HCT116 (cell line): ENCODE measurements at regions not wholly inside any gene's neighbourhood (a gene's known extent, or its start where the extent isn't known, plus 50 kb on each side); places are given as distances from the start of the nearest gene placed in this dataset.
"Not testable (repeated sequence)": the region's sequence is repeated elsewhere in the genome, so short reads cannot be mapped to it uniquely, and the experiment has no call there.

ENCODE experiments used
- ATAC-seq: fragments of 200-7000 bp; cut with Tn5 transposase; 2 replicates; pipeline ENCODE4 v1.9.1; 2020; ENCODE audit warnings: mild to moderate bottlenecking, moderate library complexity
- BruUV-seq: library from RNA; stranded (reverse); fragments of 400-500 nt; replicated peaks from 2 replicates; lab custom pipeline; 2021; lab: Mats Ljungman, UMichigan
- CTCF ChIA-PET: fragments of 300-600 bp; sonication (Branson Sonifier 250); formaldehyde crosslinking; loops from one replicate; lab custom pipeline; 2021; ENCODE audit warnings: antibody characterized with exemption; lab: Charles Lee
- POLR2A ChIA-PET: fragments of 300-600, 350-600 bp; sonication (Branson Sonifier 250); formaldehyde crosslinking; loops from one replicate; lab custom pipeline; 2021; ENCODE audit warnings: antibody characterized with exemption; lab: Charles Lee
- RAD21 ChIA-PET, 2 experiments: fragments of 300-600 bp; sonication (Branson Sonifier 250); formaldehyde crosslinking; loops; one replicate each; lab custom pipeline; 2023; ENCODE audit warnings: low total read pairs in 2 of 2; ENCODE audit not compliant: uncharacterized antibody in 2 of 2, unreplicated experiment in 2 of 2, low non-redundant PET in 1 of 2; lab: Charles Lee
- DNase-seq: peaks from one replicate; pipeline ENCODE4 v3.0.0-alpha.2; 2010; ENCODE audit warnings: low read depth, low spot score
- H2AFZ ChIP-seq: fragments of 200-600 bp; shearing (Covaris generic), sonication (generic); 2 replicates; pipeline ENCODE4 v1.6.1; 2017; ENCODE audit warnings: low read depth, mixed run types, mixed read lengths, antibody characterized with exemption, low read length; ENCODE audit not compliant: poor library complexity, severe bottlenecking
- H3K27ac ChIP-seq: 2 replicates; pipeline ENCODE4 v1.5.1; 2012; ENCODE audit warnings: low read depth, low read length
- H3K27me3 ChIP-seq: fragments of 200-600 bp; sonication (generic); 2 replicates; pipeline ENCODE4 v1.6.1; 2016; ENCODE audit warnings: mixed run types, low read length, mixed read lengths; ENCODE audit not compliant: insufficient read depth
- H3K36me3 ChIP-seq, 2 experiments: fragments of 200-500 bp in 1 of 2; fragments of 200-600 bp in 1 of 2; sonication (Bioruptor generic) in 1 of 2; sonication (generic) in 1 of 2; 2 replicates each; pipeline versions ENCODE4 v1.5.1 to v1.6.1; 2014 to 2016; ENCODE audit warnings: low read length in 2 of 2, inconsistent platforms in 1 of 2, mixed read lengths in 1 of 2, mixed run types in 1 of 2; ENCODE audit not compliant: insufficient read depth in 2 of 2, control insufficient read depth in 1 of 2
- H3K4me1 ChIP-seq, 2 experiments: fragments of 200-600 bp in 1 of 2; sonication (generic) in 1 of 2; 2 replicates each; pipeline versions ENCODE4 v1.5.1 to v1.6.1; 2012 to 2017; ENCODE audit warnings: low read length in 2 of 2, inconsistent platforms in 1 of 2, mild to moderate bottlenecking in 1 of 2, mixed read lengths in 1 of 2, mixed run types in 1 of 2, moderate library complexity in 1 of 2; ENCODE audit not compliant: insufficient read depth in 2 of 2, control insufficient read depth in 1 of 2
- H3K4me2 ChIP-seq: fragments of 200-600 bp; sonication (generic); 2 replicates; pipeline ENCODE4 v1.6.1; 2017; ENCODE audit warnings: mixed run types, low read length, mixed read lengths
- H3K4me3 ChIP-seq, 2 experiments: fragments of 200-600 bp in 1 of 2; sonication (generic) in 1 of 2; replicated peaks in 1 of 2; 2 replicates each; pipeline ENCODE4 v1.5.1; 2011 to 2016; ENCODE audit warnings: low read length in 2 of 2, control low read depth in 1 of 2, low read depth in 1 of 2, mild to moderate bottlenecking in 1 of 2, mixed read lengths in 1 of 2, mixed run types in 1 of 2
- H3K79me2 ChIP-seq: fragments of 200-600 bp; sonication (generic); 2 replicates; pipeline ENCODE4 v1.6.1; 2017; ENCODE audit warnings: mild to moderate bottlenecking, mixed run types, low read length, moderate library complexity, mixed read lengths; ENCODE audit not compliant: insufficient read depth
- H3K9ac ChIP-seq: fragments of 200-600 bp; sonication (generic); 2 replicates; pipeline ENCODE4 v1.6.1; 2016; ENCODE audit warnings: low read length, mixed read lengths
- H3K9me2 ChIP-seq: fragments of 200-600 bp; sonication (generic), shearing (Covaris generic); 2 replicates; pipeline ENCODE4 v1.6.1; 2017; ENCODE audit warnings: mixed run types, mild to moderate bottlenecking, moderate library complexity; ENCODE audit not compliant: insufficient read depth
- H3K9me3 ChIP-seq, 2 experiments: fragments of 200-500 bp in 1 of 2; fragments of 200-600 bp in 1 of 2; sonication (Bioruptor generic) in 1 of 2; sonication (generic) in 1 of 2; 2 replicates each; pipeline ENCODE4 v1.6.1; 2014 to 2017; ENCODE audit warnings: low read length in 2 of 2, mixed read lengths in 2 of 2, inconsistent platforms in 1 of 2, low read depth in 1 of 2, mild to moderate bottlenecking in 1 of 2, mixed run types in 1 of 2, moderate library complexity in 1 of 2; ENCODE audit not compliant: control insufficient read depth in 1 of 2, insufficient read depth in 1 of 2
- H4K20me1 ChIP-seq: fragments of 200-600 bp; sonication (generic), shearing (Covaris generic); 2 replicates; pipeline ENCODE4 v1.6.1; 2017; ENCODE audit warnings: mixed run types, mild to moderate bottlenecking, moderate library complexity; ENCODE audit not compliant: insufficient read depth
- ATF3 ChIP-seq: IDR thresholded peaks from 2 replicates; pipeline ENCODE4 v1.6.1; 2012
- CBX3 ChIP-seq: IDR thresholded peaks from 2 replicates; pipeline ENCODE4 v1.6.1; 2012; ENCODE audit warnings: low read depth
- CEBPB ChIP-seq: IDR thresholded peaks from 2 replicates; pipeline ENCODE4 v1.6.1; 2012; ENCODE audit warnings: low read depth
- EGR1 ChIP-seq: IDR thresholded peaks from 2 replicates; pipeline ENCODE4 v1.6.1; 2012; ENCODE audit warnings: low read depth
- ELF1 ChIP-seq: IDR thresholded peaks from 2 replicates; pipeline ENCODE4 v1.6.1; 2012; ENCODE audit warnings: low read depth, borderline replicate concordance
- EZH2 ChIP-seq: fragments of 200-600 bp; sonication (generic); IDR thresholded peaks from 2 replicates; pipeline ENCODE4 v1.6.1; 2017; ENCODE audit warnings: antibody characterized with exemption, mixed run types
- JUND ChIP-seq: IDR thresholded peaks from 2 replicates; pipeline ENCODE4 v1.6.1; 2012
- RAD21 ChIP-seq: IDR thresholded peaks from 2 replicates; pipeline ENCODE4 v1.6.1; 2012; ENCODE audit warnings: low read depth, mild to moderate bottlenecking
- SIN3A ChIP-seq: IDR thresholded peaks from 2 replicates; pipeline ENCODE4 v1.6.1; 2012; ENCODE audit warnings: low read depth
- SRF ChIP-seq: IDR thresholded peaks from 2 replicates; pipeline ENCODE4 v1.6.1; 2012; ENCODE audit warnings: low read depth
- ZNF274 ChIP-seq: fragments of 200-500 bp; sonication (Bioruptor generic); IDR thresholded peaks from 2 replicates; pipeline ENCODE4 v1.6.1; 2014; ENCODE audit warnings: mild to moderate bottlenecking, low read depth, low read length, inconsistent platforms
- intact Hi-C: fragments of 100-400 bp; cut with micrococcal nuclease; formaldehyde crosslinking; loops from 2 replicates; pipeline ENCODE4 v1.10.0; 2022

- DNase-seq (no peak), ATAC-seq (no peak)
- no peaks in the 10 kb centered on the region for H3K36me3 ChIP-seq
- H3K9ac ChIP-seq, result no peak overlapping the region
- H3K4me1 ChIP-seq, result no peaks in the 10 kb centered on the region
- H3K4me3 ChIP-seq, result no peak overlapping the region
- H3K79me2 ChIP-seq, result no peaks in the 10 kb centered on the region
- POLR2A ChIA-PET, result no interaction called here
- intact Hi-C loops, result no loop called here
- CTCF ChIA-PET, result no interaction called here
- no peaks in the 10 kb centered on the region for H4K20me1 ChIP-seq
- H3K4me2 ChIP-seq, result no peak overlapping the region
- TF ChIP-seq JUND, result no peak
- TF ChIP-seq ZNF274, result no peak
- TF ChIP-seq ELF1, result no peak
- TF ChIP-seq ATF3, result no peak
- no TSS peak for BruUV-seq
- H2AFZ ChIP-seq, result no peak overlapping the region
- H3K27ac ChIP-seq, result no peak overlapping the region
- no peaks in the 10 kb centered on the region for H3K27me3 ChIP-seq
- RAD21 ChIA-PET, result no interaction called here
- peaks cover 0 to 11% of the 10 kb centered on the region in 2 experiments; a peak in 2 of 4 replicates for H3K9me3 ChIP-seq
- no peaks in the 10 kb centered on the region for H3K9me2 ChIP-seq
Observed at GRCh38 chr20:12847872-12848271, 160.9 kb upstream of the SPTLC3 start.

GRCh38 chr20:12849225-12849910, 159.4 kb upstream of the SPTLC3 start:
- intact Hi-C loops, result no loop called here
- no peaks in the 10 kb centered on the region for H3K36me3 ChIP-seq
- H3K27ac ChIP-seq, result no peak overlapping the region
- H4K20me1 ChIP-seq, result no peaks in the 10 kb centered on the region
- H2AFZ ChIP-seq, result no peak overlapping the region
- no peaks in the 10 kb centered on the region for H3K27me3 ChIP-seq
- no TSS peak for BruUV-seq
- no peak overlapping the region for H3K4me3 ChIP-seq
- ChIA-PET RAD21 (no interaction called here), POLR2A (no interaction called here), CTCF (no interaction called here)
- H3K9me3 ChIP-seq, result peaks cover 0 to 17% of the 10 kb centered on the region in 2 experiments; a peak in 2 of 4 replicates
- no peaks in the 10 kb centered on the region for H3K4me1 ChIP-seq
- H3K9me2 ChIP-seq, result no peaks in the 10 kb centered on the region
- TF ChIP-seq ZNF274 (no peak), CEBPB (no peak), EZH2 (no peak), SIN3A (no peak), RAD21 (no peak), SRF (no peak), EGR1 (no peak), CBX3 (no peak)
- H3K4me2 ChIP-seq, result no peak overlapping the region
- no peaks in the 10 kb centered on the region for H3K79me2 ChIP-seq
- ATAC-seq (no peak), DNase-seq (no peak)
- H3K9ac ChIP-seq, result no peak overlapping the region

GRCh38 chr20:12857643-12858042, 151.1 kb upstream of the SPTLC3 start:
- H3K79me2 ChIP-seq, H3K4me2 ChIP-seq, H2AFZ ChIP-seq, H3K27ac ChIP-seq, H3K4me1 ChIP-seq, CTCF ChIA-PET, DNase-seq, H3K36me3 ChIP-seq, POLR2A ChIA-PET, intact Hi-C loops, H4K20me1 ChIP-seq, ATAC-seq, H3K9ac ChIP-seq, H3K27me3 ChIP-seq, BruUV-seq, H3K9me2 ChIP-seq, H3K4me3 ChIP-seq, RAD21 ChIA-PET, H3K9me3 ChIP-seq: not testable (repeated sequence)
